ENCODE measurements at regions not wholly inside any gene's neighbourhood (a gene's known extent, or its start where the extent isn't known, plus 50 kb on each side); places are given as distances from the start of the nearest gene placed in this dataset.

DNA sequence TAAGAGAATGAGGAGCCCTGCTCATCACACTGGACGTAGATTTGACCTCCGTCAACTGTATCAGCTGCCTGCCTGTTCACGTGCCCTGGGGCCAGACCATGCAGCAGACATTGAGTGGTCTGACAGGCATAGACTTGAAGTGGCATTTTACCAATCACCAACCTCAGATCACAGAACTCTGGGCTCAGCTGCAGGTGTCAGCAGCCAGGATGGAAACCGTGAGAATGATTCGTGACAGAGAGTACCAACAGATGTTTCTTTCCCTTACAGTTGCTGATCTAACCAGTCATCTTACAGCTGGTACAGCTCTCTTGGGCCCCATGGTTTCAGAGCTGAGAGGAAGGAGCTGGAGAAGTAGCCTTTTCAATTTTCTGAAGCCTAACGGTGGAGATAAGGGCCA lies 148.9 kb downstream of the EN1 start:
- DNase-seq (ENCODE audit: low read depth in 3 of 3): no peak

DNA sequence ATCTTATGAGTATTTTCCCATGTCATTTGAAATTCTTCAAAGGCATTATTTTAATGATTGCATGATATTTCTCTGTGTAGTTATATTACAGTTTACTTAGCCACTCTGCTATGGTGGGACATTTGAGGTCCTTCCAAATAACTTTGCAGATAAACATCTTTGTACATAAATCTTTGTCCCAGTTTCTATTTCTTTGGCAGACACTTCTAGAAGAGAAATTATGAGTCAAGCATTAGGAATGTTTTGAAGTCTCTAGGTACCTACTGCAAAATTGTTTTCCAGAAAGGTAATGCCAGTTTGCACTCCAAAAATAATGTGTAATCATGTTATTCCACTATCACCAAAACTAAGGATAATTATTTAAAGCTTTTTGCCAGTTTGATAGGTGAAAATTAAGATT lies 149.7 kb downstream of the EN1 start:
- no peak for DNase-seq (ENCODE audit: low read depth in 3 of 3)

DNA sequence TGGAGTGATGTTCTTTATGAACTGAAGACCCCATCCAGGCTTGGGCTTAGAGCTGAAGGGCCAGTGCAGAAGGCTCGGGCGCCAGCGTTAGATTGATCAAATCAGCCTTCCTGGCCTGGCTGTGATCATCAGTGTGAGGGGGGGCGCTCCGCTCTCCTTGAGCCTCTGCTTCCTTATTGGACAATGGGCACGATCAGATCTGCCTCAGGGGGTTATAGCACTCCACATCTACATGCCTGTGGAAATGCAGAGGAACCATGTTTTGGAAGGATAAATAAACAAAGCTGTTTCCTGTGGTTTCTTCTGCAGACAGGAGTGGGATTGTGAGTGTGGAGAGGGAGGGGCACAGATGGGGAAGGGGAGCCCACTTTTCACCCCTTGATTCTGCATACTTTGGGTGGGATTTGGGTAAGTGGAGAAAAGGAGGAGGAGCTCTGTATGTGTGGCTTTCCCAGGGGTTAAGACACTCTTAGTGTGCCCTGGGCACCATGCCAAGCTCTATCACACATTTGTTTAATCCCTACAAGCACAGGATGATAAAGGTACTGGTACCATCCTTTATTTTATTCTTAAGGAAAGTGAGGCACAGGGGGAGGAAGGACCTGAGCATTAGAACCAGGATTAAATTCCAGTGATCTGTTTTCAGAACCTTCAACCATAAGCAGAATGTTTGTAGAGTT lies 150.5 kb downstream of the EN1 start:
- no peak for DNase-seq (ENCODE audit: low read depth in 3 of 3)

DNA sequence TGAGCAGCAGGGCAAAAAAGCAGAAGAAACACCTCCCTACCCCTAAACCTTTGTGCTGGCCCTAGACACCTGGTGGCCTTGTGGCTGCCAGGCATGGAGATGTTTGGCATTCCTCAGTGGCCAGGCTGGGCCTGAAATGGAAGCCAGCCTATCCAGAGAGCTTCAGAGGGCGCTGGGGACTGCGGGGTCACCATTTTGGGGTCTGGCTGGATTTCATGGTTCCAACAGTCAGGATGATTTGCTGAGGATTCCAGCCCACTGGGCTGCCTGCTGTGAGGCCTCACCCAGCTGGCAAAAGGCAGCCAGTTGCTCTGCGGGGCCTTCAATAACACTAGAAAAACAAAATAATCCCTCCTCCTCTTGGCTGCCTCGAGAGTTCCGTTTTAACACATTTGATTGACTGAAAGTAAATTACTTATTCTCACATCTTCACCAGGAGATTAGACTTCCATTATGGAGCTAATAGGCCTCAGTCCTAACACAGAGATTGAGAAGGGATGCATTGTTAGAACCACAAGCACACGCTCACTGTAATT lies 154.1 kb downstream of the EN1 start:
- no peak for DNase-seq (ENCODE audit: low read depth in 3 of 3)

DNA sequence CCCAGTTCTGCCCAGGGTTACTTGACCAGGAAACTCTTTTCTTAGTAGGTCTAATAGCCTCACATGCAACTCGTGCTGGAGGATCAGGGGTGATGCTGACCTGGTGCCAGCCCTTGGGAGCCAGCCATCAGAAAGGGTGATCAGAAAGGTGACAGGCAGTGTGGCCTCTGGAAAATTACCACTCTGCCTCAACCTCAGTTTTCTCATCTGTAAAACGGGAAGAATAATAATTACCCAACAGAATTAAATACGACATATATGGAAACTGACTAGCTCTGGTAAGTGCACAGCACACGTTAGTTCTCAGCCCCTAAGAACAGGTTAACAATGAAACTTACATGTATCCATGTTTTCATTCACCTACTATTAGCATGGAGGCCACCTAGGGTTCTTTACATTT lies 157.6 kb downstream of the EN1 start:
- DNase-seq (ENCODE audit: low read depth in 3 of 3): no peak

DNA sequence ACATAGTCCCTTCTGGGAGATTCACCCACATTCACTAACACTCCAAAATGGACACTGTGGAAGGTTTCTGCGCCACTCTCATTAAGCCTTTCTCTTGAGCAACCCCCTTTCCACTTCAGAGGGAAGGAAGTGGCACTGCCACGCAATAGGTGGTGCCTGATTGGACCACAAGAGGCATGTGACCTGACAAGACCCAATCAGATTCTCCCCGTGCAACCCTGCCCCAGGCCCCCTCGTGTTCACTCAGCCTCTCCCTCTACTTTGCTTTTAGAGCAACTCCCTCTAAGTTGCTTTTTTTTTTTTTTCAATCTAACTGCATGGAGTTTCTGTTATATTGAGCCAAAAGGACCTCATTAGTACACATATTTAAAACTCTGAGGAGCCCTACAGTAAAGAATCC lies 158.0 kb downstream of the EN1 start:
- DNase-seq (ENCODE audit: low read depth in 3 of 3): no peak

DNA sequence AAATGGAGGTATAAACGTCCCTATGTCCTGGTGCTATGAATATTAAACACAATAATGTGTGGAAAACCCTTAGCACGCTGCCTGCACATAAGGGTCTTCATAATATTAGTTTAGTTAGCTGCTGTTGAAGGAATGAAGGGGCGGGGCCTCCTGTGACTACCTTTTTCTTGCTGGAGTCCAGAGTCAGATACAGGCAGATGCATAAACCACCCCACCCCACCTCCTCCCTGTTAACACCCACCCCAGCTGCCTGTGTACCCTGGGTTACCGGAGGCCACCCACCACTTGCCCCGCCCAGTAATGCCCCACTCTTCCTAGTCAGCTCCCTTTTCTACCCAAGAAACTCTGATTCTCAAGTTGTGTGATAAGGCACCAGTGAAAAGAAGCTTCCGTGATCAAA lies 158.4 kb downstream of the EN1 start:
- no peak for DNase-seq (ENCODE audit: low read depth in 3 of 3)

DNA sequence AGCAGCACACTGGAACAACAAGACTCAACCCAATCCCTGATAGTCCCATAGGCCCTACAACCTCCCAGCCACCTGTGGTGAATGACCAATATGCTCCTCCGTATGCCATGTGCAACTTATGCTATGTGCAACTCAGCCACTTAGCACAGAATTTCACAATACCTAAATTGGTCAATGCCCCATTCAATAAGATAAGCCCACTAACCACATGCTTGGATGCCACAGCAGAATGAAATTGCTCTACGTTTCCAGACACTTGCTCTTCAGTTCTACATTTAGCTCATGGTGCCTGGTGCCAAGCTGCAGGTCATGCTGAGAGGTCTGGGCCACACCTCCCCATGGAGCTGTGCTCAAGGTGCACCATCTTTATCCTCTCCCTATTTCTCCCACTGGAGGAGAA lies 159.8 kb downstream of the EN1 start:
- DNase-seq (ENCODE audit: low read depth in 3 of 3): no peak

DNA sequence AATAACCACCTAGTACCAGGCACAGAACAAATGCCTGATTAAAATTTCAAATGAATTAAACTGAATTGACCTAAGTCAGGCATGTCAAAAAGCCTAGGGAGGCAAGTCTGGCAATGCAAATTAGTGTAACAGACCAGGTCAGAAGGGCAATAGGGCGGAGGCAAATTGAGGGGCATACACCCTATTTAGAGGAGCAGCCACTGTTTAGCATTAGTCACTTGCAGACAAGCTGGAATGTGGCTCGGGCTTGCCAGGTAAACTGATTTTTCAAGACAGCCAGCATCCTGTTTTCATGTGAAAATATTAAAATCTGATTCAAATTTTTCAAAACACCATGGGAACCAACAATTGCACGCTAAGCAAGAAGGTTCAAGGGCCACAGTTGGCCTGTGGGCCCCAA lies 160.3 kb downstream of the EN1 start:
- DNase-seq (ENCODE audit: low read depth in 3 of 3): no peak

DNA sequence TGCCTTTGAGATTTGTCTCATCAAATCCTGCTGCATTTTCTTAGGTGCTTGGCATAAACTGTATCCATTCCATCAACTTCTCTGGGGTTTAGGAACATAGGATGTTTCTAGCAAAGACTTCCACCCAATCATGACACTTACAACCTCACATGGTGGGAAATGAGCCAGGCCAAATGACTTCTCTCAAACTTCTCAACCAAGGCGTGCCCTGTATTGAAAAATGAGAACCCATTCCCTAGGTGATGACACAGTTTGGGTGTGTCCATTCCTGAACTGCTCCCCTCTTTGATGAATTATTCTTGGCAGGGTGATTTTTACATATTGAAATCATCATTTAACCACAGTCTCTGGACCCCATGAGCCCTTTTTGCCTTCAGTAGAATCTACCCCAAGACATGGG lies 161.1 kb downstream of the EN1 start:
- no peak for DNase-seq (ENCODE audit: low read depth in 3 of 3)

DNA sequence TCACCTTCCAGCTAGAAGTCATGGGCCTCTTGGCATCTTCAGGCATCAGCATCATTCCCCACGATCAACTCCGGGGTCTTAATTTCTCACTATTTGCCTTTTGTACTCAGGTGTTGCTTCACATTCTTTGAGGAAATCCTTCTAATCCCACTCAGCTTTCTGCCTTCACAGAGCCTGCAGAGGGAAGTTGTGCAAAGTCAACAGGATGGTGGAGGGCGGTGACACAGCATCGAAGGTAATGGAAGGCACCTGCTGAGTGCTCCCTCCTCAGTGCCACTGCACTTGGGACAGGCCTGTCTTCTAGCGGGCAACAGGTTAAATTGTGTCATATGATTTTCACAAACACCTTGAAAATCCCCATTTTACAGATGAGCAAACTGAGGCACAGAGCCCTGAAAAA lies 164.0 kb downstream of the EN1 start:
- DNase-seq (ENCODE audit: low read depth in 3 of 3): no peak

DNA sequence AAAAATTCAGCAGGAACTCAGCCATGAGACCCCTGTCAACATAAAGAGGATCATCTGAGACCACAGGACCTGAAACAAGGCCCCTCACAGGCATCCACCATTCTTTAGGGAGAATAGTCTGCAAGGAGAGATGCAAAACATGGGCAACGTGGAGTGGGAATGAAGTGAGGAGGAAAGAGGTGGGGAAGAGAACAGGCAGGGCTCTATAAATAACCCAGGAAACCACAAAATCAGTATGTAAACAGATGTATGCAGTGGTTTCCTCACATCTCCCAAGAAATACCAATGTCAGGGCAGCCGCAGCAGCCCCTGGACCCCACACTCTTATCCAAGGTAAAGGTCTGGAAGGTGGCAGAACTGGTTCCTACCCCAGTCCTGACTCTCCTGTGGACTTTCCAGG lies 168.5 kb downstream of the EN1 start:
- no peak for DNase-seq (ENCODE audit: low read depth in 3 of 3)

DNA sequence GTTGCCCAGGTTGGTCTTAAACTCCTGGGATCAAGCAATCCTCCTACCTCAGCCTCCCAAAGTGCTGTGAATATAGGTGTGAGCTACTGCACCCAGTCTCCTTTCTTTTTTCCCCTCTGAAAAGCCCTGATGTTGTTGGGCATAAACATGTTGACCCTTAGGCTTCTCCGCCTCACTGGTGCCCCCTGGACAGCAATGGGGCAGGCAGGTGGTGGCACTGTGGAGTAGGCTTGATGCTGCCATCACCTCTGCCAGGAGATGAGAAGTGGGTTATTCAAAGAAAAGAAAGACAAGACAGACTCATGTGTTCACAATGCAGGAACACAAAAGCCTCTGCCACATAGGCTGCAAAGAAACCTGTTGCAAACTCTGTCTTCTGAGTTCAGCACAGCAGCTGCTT lies 169.9 kb downstream of the EN1 start:
- DNase-seq (ENCODE audit: low read depth in 3 of 3): no peak

DNA sequence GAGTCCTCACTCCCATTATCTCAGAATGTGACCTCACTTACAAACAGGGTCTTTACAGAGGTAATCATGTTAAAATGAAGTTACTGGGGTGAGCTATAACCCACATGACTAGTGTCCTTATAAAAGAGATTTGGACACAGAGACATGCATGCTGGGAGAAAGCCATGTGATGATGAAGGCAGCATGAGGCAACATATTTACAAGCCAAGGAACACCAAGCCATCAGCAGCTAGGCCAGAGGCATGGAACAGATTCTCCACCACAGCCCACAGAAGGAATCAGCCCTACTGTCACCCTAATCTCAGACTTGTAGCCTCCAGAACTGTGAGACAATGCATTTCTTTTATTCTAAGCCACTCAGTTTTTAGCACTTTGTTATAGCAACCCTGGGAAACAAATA lies 171.9 kb downstream of the EN1 start:
- DNase-seq (ENCODE audit: low read depth in 3 of 3): no peak

DNA sequence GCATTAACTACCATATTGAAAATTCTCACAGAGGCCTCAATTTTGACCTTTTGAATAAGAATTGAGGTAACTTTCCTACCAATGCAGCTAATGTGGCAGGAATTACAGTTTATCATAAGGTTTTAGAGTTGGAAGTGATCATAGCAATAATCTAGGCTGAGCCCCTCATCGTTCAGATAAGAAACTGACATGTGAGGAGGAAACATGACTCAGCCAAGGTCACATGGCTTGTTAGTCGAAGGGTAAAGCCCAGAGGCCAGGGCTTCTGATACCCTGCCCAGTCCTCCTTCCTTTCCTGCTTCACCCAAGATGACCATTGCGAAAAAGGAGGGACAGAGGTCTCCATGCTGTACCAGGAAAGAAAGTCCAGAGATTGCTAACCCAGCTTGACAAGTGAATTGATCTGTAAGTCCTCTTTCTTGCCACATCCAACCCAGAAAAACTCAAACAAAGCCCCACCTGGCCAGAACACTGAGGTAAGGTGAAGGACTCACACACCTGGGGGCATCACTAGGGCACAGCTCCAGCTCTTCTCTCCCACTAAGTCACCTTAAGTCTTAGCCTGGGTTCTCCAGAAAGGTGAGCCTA lies 174.8 kb downstream of the EN1 start:
- DNase-seq (ENCODE audit: low read depth in 3 of 3): no peak

DNA sequence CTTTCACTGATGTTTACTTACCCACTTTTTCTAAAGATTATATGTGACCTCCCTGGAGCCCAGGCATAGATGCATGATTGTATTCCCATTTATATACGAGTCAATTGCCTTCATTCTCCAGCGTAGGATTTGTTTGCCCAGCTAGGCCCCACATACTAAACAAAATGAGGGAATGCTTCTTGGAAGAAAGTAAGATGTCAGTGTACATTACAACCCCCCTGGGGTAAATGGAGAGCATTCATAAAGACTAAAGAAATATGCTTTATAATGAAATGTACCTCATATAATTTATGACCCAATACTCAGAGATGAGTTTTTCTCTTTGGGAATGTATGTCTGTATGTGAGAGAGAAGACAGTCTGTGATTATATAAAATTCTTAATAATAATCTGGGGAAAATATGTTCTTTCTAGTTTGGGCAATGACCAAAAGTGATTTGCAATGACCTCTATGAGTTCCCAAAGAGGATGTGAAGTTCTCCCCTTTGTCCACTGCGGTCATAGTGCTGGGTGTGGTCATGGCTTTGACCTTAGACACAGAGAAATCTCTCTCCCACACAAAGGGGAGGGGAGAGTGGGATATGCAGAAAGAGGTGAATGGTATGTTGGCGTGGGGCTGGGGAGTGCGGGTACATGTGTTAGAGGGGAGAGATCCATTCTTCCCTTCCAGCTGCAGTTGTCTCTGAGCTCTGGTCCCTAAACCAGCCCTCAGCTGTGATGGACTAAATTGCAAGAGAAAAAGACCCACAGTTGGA lies 175.6 kb downstream of the EN1 start:
- no peak for DNase-seq (ENCODE audit: low read depth in 3 of 3)

DNA sequence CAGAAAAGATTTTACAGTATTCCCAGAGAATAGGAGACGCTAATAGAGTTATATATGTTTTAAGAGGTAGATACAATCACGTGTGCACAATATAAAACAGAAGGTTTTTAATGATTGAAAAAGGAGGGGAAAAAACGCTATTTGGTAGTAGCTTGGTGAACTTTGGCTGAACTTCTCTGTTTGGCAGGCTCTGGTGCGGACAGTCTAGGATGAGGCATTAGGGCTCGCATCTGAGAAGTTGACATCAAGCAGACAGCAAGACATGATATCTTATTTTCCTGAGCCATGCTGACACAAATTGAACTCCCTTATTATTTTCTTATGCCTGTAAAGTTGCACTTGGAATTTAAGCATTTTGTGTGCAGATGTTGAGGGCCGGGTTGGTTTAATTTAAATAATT lies 176.6 kb downstream of the EN1 start:
- no peak for DNase-seq (ENCODE audit: low read depth in 3 of 3)

DNA sequence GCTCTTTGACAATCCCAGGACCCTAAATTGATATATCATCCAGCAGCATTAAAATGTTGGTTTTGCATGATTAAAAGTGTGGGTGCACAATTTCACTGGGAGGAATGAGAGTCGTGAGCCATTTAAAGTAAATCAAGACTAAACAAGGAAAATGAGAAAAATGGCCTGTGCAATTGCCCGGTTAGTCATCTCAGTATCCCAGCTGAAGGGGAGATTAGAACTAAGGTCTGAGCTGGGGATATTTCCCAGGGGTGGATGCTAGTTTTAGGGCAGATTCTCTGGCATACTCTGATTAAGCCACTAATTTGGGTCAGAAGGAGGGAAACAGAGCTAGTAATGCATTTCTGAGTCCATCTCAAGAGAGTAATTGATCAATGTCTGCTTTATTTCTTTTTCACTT lies 177.2 kb downstream of the EN1 start:
- no peak for DNase-seq (ENCODE audit: low read depth in 3 of 3)

DNA sequence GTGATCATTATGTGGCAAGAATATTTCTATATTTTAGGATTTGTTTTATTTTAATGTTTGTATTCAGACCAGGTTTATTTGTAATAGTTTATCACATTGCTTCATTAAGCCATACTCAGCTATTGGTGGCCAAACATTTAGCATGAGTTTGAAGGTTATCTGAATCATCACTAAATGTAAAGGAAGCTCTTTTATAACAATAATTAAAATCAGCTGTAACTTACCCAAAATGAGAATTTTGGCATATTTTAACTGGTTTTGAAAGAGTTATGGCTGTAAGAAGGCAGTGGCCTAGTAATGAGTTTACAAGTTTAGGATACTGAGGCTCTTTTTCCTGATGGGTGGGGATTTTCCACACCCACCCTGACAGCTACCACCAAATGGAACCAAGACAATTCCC lies 177.8 kb downstream of the EN1 start:
- no peak for DNase-seq (ENCODE audit: low read depth in 3 of 3)

DNA sequence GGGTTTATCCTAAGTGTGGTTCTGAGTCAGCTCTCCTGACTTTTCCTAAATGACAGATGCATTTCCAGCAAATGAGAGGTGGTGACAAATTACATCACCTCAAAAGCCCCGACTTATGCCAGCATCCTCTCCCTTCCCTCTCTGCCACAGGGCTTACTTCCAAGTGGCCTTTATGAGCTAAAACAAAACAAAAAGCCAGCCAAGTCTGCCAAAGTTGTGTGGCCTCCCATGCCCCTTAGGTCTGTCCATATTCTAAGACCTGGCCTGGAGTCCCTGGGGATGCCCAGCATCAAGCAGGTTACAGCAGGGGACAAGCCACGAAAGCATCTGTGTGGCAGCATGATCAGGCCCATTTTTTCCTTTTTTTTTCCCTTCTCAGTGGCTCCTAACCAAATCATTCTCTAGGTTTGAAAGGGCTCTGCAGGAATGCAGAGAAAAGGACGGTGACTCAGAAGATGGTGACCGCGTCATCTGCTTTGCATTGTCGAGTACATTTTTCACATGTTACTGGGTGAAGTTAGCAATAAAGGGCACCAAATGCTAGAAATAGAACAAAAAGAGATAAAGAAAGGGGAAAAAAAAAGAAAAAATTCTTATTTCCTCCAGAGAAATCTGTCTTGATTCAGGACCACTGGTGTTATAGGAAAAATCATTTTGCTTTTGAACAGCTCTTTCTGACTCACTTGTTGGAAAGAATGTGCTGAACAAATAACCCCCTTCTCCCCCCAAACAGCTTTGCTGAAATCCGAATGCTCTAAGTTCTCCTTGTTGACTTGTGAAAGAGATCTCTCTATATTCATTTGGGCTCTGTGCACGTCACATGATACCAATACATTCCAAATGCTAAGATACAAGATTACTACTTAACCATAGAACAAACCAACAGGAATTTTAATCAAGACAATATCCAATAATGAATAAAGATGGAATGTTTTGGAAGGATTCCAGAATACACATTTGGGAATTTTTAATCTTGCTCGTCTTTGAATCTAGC lies 178.7 kb downstream of the EN1 start:
- no peak for DNase-seq (ENCODE audit: low read depth in 3 of 3)

DNA sequence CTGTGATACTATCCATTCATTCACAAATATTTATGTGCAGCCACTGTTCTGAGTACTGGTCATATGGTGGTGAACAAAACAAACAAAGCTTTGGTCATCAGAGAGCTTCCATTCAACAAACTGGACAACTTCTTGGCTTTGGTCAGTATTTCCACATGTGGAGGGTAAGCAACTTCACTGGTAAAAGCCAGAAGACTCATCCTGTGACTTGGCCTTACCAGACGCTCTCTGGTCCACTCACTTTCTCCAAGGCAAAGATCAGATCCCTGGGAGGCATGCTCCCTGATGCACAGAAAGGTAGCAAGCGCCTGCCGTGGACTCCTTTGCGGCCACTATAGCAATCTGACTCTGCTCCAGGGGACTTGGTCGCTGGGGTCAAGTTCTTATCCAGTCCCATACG lies 179.5 kb downstream of the EN1 start:
- DNase-seq (ENCODE audit: low read depth in 3 of 3): no peak

DNA sequence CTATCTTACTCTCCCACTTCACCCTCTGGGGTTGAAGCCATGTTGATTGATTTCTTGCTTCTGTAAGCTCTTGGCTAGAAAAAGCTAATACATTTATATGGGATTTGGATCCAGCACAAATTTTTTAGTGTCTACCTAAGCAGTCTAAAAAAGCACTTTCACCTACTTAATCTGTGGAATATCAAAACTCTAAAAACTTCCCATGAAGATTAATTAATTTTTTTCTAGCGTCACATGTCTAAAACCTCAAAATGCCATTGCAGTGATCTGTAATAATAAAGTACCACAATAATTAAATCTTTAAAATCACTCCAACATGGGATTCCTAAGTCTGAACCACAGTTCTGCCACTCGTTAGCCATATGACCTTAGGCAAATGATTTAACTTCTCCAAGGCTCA lies 180.1 kb downstream of the EN1 start:
- no peak for DNase-seq (ENCODE audit: low read depth in 3 of 3)

Measured in stimulated activated CD4-positive, alpha-beta T cell treated with anti-CD3 and anti-CD28 coated beads, TNF-alpha, amount 100 ng/mL, for 48 hours (primary cell).